Lung (tissue), 11 donors: ENCODE measurements at regions not wholly inside any gene's neighbourhood (a gene's known extent, or its start where the extent isn't known, plus 50 kb on each side); places are given as distances from the start of the nearest gene placed in this dataset.
A peak's percentile ranks its signal among the peaks of the same experiment; 100 is the strongest.

Source experiments
- ATAC-seq: fragments of 200-7000 bp; cut with Tn5 transposase; one replicate; pipeline ENCODE4 v1.9.1; 2020; ENCODE audit warnings: moderate number of reproducible peaks; ENCODE audit not compliant: insufficient read depth, low FRiP score
- DNase-seq, 3 donors: peaks; one replicate each; pipeline ENCODE4 v3.0.0-alpha.2; 2013 to 2017
- H3K27ac ChIP-seq, 2 donors: one replicate each; pipeline ENCODE4 v1.5.1; 2013; ENCODE audit warnings: mild to moderate bottlenecking in 2 of 2, moderate library complexity in 2 of 2, control low read depth in 1 of 2, inconsistent platforms in 1 of 2, low read depth in 1 of 2, low read length in 1 of 2
- H3K27me3 ChIP-seq, 3 donors: one replicate each; pipeline ENCODE4 v1.5.1; 2013; ENCODE audit warnings: low read length in 2 of 3; ENCODE audit not compliant: control insufficient read depth in 3 of 3, insufficient read depth in 3 of 3
- H3K36me3 ChIP-seq, 4 donors: one replicate each; pipeline ENCODE4 v1.5.1; 2013; ENCODE audit warnings: low read length in 4 of 4, mild to moderate bottlenecking in 1 of 4, moderate library complexity in 1 of 4; ENCODE audit not compliant: control insufficient read depth in 4 of 4, insufficient read depth in 4 of 4
- H3K4me1 ChIP-seq, 5 donors: one replicate each; pipeline ENCODE4 v1.5.1; 2013; ENCODE audit warnings: low read length in 5 of 5, mild to moderate bottlenecking in 2 of 5, moderate library complexity in 1 of 5; ENCODE audit not compliant: control insufficient read depth in 5 of 5, insufficient read depth in 5 of 5
- H3K4me3 ChIP-seq: one replicate; pipeline ENCODE4 v1.5.1; 2013; ENCODE audit warnings: mild to moderate bottlenecking, control low read depth, moderate library complexity
- H3K9ac ChIP-seq, 2 donors: one replicate each; pipeline ENCODE4 v1.5.1; 2013; ENCODE audit warnings: low read length in 2 of 2, control low read depth in 1 of 2; ENCODE audit not compliant: insufficient read depth in 1 of 2
- H3K9me3 ChIP-seq, 4 donors: one replicate each; pipeline ENCODE4 v1.5.1; 2013; ENCODE audit warnings: low read length in 3 of 4, mild to moderate bottlenecking in 1 of 4, moderate library complexity in 1 of 4; ENCODE audit not compliant: control insufficient read depth in 4 of 4, insufficient read depth in 3 of 4
- CTCF ChIP-seq: IDR thresholded peaks from 2 replicates; pipeline ENCODE4 v1.5.1; 2012; ENCODE audit warnings: mild to moderate bottlenecking; ENCODE audit errors: control extremely low read depth, extremely low read depth
- WGBS, 2 donors: extraction: QIAGEN DNeasy Blood & Tissue Kit; methylation state at CpG; one replicate each; pipeline ENCODE4 v1.1.7; 2013; 5-methylcytosine and 5-hydroxymethylcytosine counted together
- donor health status: control.
- donor health status: control.
- donor health status: Bipolar disorder and iron deficiency.
- donor health status: healthy.
- donor health status: DM: yes; HTN: yes; CAD: no.

- Histone ChIP-seq H3K27ac (peak overlapping the region in 1 of 2 donors; percentile 68), H3K36me3 (no peaks in the 10 kb centered on the region), H3K4me3 (no peak overlapping the region), H3K4me1 (peaks cover 0 to 92% (median 38%) of the 10 kb centered on the region in 5 donors), H3K9ac (no peak overlapping the region), H3K27me3 (no peaks in the 10 kb centered on the region), H3K9me3 (no peaks in the 10 kb centered on the region)
- 41 to 43% methylated on average over 6 of the region's 6 CpGs for WGBS, 2 donors
- TF ChIP-seq CTCF = no peak
- ATAC-seq = peak; percentile 81
- DNase-seq = peak; percentile 95 to 100 (median 100)
Measured at GRCh38 chr18:6561420-6561861, 146.7 kb upstream of the L3MBTL4 start.

- no peak overlapping the region for H3K4me3 ChIP-seq
- no peak for TF ChIP-seq CTCF
- H3K4me1 ChIP-seq = peaks cover 0 to 90% (median 33%) of the 10 kb centered on the region in 5 donors
- H3K36me3 ChIP-seq = no peaks in the 10 kb centered on the region
- no peaks in the 10 kb centered on the region for H3K27me3 ChIP-seq
- peak in 2 of 3 donors; percentile 67 to 74 for DNase-seq
- no peak for ATAC-seq
- H3K27ac ChIP-seq = peak overlapping the region in 1 of 2 donors; percentile 68
- 71 to 75% methylated on average over 8 of the region's 8 CpGs for WGBS, 2 donors
- no peaks in the 10 kb centered on the region for H3K9me3 ChIP-seq
- H3K9ac ChIP-seq = no peak overlapping the region
Measured at GRCh38 chr18:6561862-6562291, 147.2 kb upstream of the L3MBTL4 start.

GRCh38 chr18:6563896-6564295, 149.2 kb upstream of the L3MBTL4 start:
- Histone ChIP-seq H3K27me3 (no peaks in the 10 kb centered on the region), H3K4me3 (no peak overlapping the region), H3K4me1 (peaks cover 0 to 71% (median 14%) of the 10 kb centered on the region in 5 donors), H3K27ac (no peak overlapping the region), H3K36me3 (no peaks in the 10 kb centered on the region), H3K9me3 (no peaks in the 10 kb centered on the region), H3K9ac (no peak overlapping the region)
- ATAC-seq = no peak
- no peak for DNase-seq
- WGBS, 2 donors = 89 to 90% methylated on average over 1 of the region's 1 CpG
- TF ChIP-seq CTCF = no peak
